ENCODE measurements at regions not wholly inside any gene's neighbourhood (a gene's known extent, or its start where the extent isn't known, plus 50 kb on each side); places are given as distances from the start of the nearest gene placed in this dataset.

- CTCF ChIA-PET, result no interaction called here
- no peaks in the 10 kb centered on the region for H3K9me1 ChIP-seq (replicated peaks; ENCODE audit: control insufficient read depth, extremely low read depth, insufficient read depth, low read length)
- no peak for TF ChIP-seq POLR2AphosphoS5 (IDR thresholded peaks at IDR 0.05; ENCODE audit: insufficient read depth, low read depth, low read length)
- no peak for TF ChIP-seq JUN (IDR thresholded peaks at IDR 0.05; ENCODE audit: borderline replicate concordance, insufficient read depth, insufficient read length, low read depth)
- no peak for TF ChIP-seq GATA2 (IDR thresholded peaks at IDR 0.05; ENCODE audit: insufficient read depth, insufficient read length, low read depth, low read length)
- no peak for TF ChIP-seq POLR2A (IDR thresholded peaks at IDR 0.05; ENCODE audit: low read depth, low read length)
- no peak for TF ChIP-seq CTCF (IDR thresholded peaks at IDR 0.05; ENCODE audit: extremely low read depth in 1 of 2, insufficient read depth in 1 of 2, low read depth in 1 of 2, low read length in 2 of 2)
- TF ChIP-seq FOS (IDR thresholded peaks at IDR 0.05; ENCODE audit: borderline replicate concordance, insufficient read depth, low read length), result no peak
- TF ChIP-seq, protein P1, sequence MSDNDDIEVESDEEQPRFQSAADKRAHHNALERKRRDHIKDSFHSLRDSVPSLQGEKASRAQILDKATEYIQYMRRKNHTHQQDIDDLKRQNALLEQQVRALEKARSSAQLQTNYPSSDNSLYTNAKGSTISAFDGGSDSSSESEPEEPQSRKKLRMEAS (IDR thresholded peaks at IDR 0.05; ENCODE audit: insufficient read depth, insufficient read length), result no peak
- no peak for TF ChIP-seq MYC (IDR thresholded peaks at IDR 0.05; ENCODE audit: low read depth, low read length)
- TF ChIP-seq EZH2 (IDR thresholded peaks at IDR 0.05; ENCODE audit: borderline replicate concordance, low read depth, low read length, severe bottlenecking), result no peak
- no peak overlapping the region for H3K9ac ChIP-seq (replicated peaks; ENCODE audit: extremely low read depth, insufficient read depth, low read length)
- no peak overlapping the region for H3K27ac ChIP-seq (ENCODE audit: insufficient read depth, low read depth, low read length)
- no peaks in the 10 kb centered on the region for H4K20me1 ChIP-seq (replicated peaks; ENCODE audit: control insufficient read depth, extremely low read depth, insufficient read depth, low read length)
- no peak overlapping the region for H2AFZ ChIP-seq (ENCODE audit: low read depth, low read length)
- no peaks in the 10 kb centered on the region for H3K79me2 ChIP-seq (ENCODE audit: control insufficient read depth, insufficient read depth, low read length)
- no peak overlapping the region for H3K4me2 ChIP-seq (ENCODE audit: insufficient read depth, low read length)
- no TSS peak for BruUV-seq (replicated peaks)
- H3K27me3 ChIP-seq (ENCODE audit: control insufficient read depth in 2 of 2, insufficient read depth in 2 of 2, low read length in 2 of 2), result no peaks in the 10 kb centered on the region
- no peaks in the 10 kb centered on the region for H3K4me1 ChIP-seq (ENCODE audit: control insufficient read depth, extremely low read depth, insufficient read depth, low read length)
- intact Hi-C loops (cut with micrococcal nuclease), result no loop called here
- peaks cover 3% of the 10 kb centered on the region for H3K9me3 ChIP-seq (replicated peaks; ENCODE audit: control insufficient read depth, insufficient read depth, low read length)
- FAIRE-seq, result no peak
- H3K4me3 ChIP-seq (replicated peaks in 1 of 3; ENCODE audit: insufficient read depth in 1 of 3, low read depth in 1 of 3, low read length in 3 of 3), result no peak overlapping the region
- no peak for DNase-seq (ENCODE audit: low read depth, low spot score)
- POLR2A ChIA-PET, result no interaction called here
- H3K36me3 ChIP-seq (ENCODE audit: control insufficient read depth in 2 of 2, extremely low read depth in 1 of 2, insufficient read depth in 2 of 2, low read length in 2 of 2), result no peaks in the 10 kb centered on the region
- dilution Hi-C loops (cut with MboI; ENCODE audit: extremely low pct_ligation_motif_present, low sequenced_read_pairs), result no loop called here
These were observed 194.2 kb upstream of the CNTN3 start for GRCh38 chr3:74808506-74809275.
